RKO (cell line): ENCODE measurements at regions not wholly inside any gene's neighbourhood (a gene's known extent, or its start where the extent isn't known, plus 50 kb on each side); places are given as distances from the start of the nearest gene placed in this dataset.
A peak's percentile ranks its signal among the peaks of the same experiment; 100 is the strongest.

ENCODE experiments used
- DNase-seq: peaks from one replicate; pipeline ENCODE4 v3.0.0-alpha.2; 2016; ENCODE audit warnings: low spot score

- DNase-seq, result no peak
These were observed 167.5 kb upstream of the FREM2 start for GRCh38 chr13:38519229-38519911.

- no peak for DNase-seq
These were observed 166.8 kb upstream of the FREM2 start for GRCh38 chr13:38520041-38520440.

- DNase-seq, result no peak
These were observed 159.7 kb upstream of the FREM2 start for GRCh38 chr13:38527140-38527539.

GRCh38 chr13:38528986-38529385 is 157.9 kb upstream of the FREM2 start:
- peak; percentile 8 for DNase-seq

GRCh38 chr13:38530492-38530891 is 156.4 kb upstream of the FREM2 start:
- peak; percentile 45 for DNase-seq

- no peak for DNase-seq
These were observed 151.6 kb upstream of the FREM2 start for GRCh38 chr13:38535261-38535660.

- no peak for DNase-seq
These were observed 149.8 kb upstream of the FREM2 start for GRCh38 chr13:38537051-38537450.

- no peak for DNase-seq
These were observed 148.5 kb upstream of the FREM2 start for GRCh38 chr13:38538422-38538821.

- DNase-seq, result no peak
These were observed 147.2 kb upstream of the FREM2 start for GRCh38 chr13:38539632-38540031.

- peak; percentile 23 for DNase-seq
These were observed 144.3 kb upstream of the FREM2 start for GRCh38 chr13:38542601-38543000.

GRCh38 chr13:38543561-38543960 is 143.3 kb upstream of the FREM2 start:
- DNase-seq, result no peak

GRCh38 chr13:38563739-38564138 is 123.1 kb upstream of the FREM2 start:
- DNase-seq, result no peak

GRCh38 chr13:38564256-38565150 is 122.4 kb upstream of the FREM2 start:
- no peak for DNase-seq

GRCh38 chr13:38566023-38566422 is 120.9 kb upstream of the FREM2 start:
- DNase-seq, result no peak

- DNase-seq, result no peak
These were observed 120.4 kb upstream of the FREM2 start for GRCh38 chr13:38566519-38566918.

- peak; percentile 1 for DNase-seq
These were observed 116.2 kb upstream of the FREM2 start for GRCh38 chr13:38570706-38571105.

GRCh38 chr13:38575427-38575826 is 111.5 kb upstream of the FREM2 start:
- DNase-seq, result no peak

- DNase-seq, result no peak
These were observed 109.8 kb upstream of the FREM2 start for GRCh38 chr13:38577048-38577447.

GRCh38 chr13:38582133-38582532 is 104.7 kb upstream of the FREM2 start:
- DNase-seq, result peak; percentile 65

- DNase-seq, result no peak
These were observed 96.6 kb upstream of the FREM2 start for GRCh38 chr13:38590230-38590629.

GRCh38 chr13:38590796-38591507 is 95.9 kb upstream of the FREM2 start:
- no peak for DNase-seq

- no peak for DNase-seq
These were observed 84.6 kb upstream of the FREM2 start for GRCh38 chr13:38602266-38602665.
